ENCODE measurements at regions not wholly inside any gene's neighbourhood (a gene's known extent, or its start where the extent isn't known, plus 50 kb on each side); places are given as distances from the start of the nearest gene placed in this dataset.

DNA sequence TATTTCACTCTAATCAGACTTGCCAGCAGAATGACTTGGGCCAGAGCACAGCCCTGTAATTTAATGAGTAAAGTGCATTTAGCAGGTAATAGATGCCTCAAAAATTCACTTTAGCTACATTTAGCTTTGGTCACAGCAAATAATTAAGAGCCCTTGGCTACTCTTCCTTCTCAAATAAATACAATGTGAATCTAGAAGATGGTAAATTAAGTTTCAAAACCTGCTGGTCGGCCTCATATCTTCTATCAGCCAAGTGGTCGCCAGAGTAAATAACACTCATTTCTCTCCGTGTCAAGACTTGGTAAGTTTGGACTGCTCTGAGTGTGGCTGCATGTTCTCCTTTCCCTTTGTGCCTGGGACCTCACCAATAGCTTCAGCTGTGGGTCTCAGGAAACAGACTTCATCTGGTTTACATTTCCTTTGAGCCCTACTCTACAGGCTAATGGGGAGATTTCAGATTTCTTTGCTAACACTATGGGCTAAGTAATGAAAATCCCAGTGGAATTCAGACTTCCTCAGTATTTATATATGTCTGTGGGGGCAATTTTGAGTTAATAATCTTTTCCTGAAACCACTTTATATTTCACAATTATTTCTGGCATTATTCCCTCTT, 375.8 kb downstream of the RBM43 start:
- DNase-seq = no peak

GRCh38 chr2:150885236-150885635, 376.4 kb downstream of the RBM43 start:
- DNase-seq = no peak

GRCh38 chr2:150883613-150883895, 378.1 kb downstream of the RBM43 start:
- no peak for DNase-seq

GRCh38 chr2:150882751-150883612, 378.7 kb downstream of the RBM43 start:
- no peak for DNase-seq

- no peak for DNase-seq
These were observed 380.7 kb downstream of the RBM43 start for GRCh38 chr2:150880986-150881385.

DNA sequence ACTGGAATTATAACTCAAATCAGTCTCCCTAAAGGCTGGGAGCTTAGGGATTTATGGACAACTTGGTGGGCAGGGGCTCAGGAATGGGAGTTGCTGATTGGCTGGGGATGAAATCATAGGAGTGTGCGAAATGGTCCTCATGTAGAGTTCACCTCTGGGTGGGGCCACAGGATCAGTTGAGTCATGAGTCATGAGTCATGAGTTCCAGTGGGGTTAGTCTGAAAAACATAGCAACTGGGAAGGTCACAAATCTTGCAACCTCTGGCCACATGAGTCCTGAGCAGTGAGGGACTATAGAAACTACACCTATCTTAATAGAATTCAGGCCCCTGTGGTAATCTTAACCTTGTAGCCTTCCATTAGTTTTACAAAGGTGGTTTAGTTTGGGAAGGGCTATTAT, 383.3 kb downstream of the RBM43 start:
- no peak for DNase-seq

GRCh38 chr2:150876251-150876950, 385.3 kb downstream of the RBM43 start:
- DNase-seq = no peak

DNA sequence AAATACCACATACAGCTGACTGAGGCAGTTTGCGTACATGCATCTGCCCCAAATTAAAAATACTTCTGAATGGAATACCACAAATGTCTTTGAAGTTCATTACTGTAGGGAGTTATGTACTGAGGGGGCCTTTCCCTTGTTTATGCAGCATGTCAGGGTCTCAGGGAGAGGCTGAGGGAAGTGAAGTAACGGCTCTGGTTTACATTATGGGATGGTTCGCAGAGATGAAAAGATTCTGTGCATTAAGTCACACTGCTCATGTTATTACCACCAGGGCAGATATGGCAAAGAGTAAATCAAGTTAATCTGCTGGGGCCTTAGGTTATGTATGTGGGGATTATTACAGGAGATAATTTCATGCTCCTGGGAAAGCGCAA, 385.9 kb upstream of the RND3 start:
- DNase-seq = no peak

GRCh38 chr2:150872756-150873395, 385.4 kb upstream of the RND3 start:
- no peak for DNase-seq

- DNase-seq = no peak
These were observed 379.0 kb upstream of the RND3 start for GRCh38 chr2:150866431-150866830.

GRCh38 chr2:150863691-150864090, 376.2 kb upstream of the RND3 start:
- no peak for DNase-seq

DNA sequence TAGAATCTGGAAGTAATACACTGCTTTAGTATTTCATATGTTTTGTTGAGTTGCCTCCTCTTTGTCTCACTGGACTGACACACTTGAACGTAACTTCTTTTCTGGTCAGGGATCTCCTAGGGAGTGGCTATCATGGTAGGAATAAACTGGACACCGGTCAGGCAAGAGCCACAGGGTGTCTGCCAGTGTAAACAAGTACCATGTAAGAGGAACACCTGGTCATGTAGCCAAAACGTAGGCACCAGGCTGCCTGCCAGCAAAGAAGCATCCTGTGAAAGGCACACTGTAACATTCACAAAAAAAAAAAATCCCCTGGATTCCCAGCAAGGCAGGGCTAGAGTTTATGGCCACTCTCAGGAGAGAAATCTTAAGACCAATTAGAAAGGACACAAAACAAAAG, 372.8 kb upstream of the RND3 start:
- DNase-seq = no peak

- DNase-seq = no peak
These were observed 372.4 kb upstream of the RND3 start for GRCh38 chr2:150859877-150860276.

DNA sequence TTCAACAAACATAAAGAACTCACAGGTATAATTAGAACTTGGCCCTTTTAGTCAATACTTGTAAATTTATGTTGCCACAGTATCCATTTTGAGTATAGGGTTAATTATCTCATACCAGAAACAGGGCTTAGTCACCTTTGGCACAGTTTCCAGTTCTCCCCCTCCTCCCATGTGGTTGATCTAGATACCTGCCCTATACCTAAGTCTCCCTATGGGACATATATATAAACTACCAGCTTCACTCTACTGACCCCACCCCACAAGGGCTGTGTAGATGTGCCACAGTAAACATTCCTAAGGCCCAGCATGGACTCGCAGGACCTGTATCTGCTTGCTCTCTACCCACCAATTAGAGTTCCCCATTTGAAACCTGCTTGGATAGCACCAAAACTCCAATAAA, 371.7 kb upstream of the RND3 start:
- DNase-seq = no peak

- DNase-seq = no peak
These were observed 370.9 kb upstream of the RND3 start for GRCh38 chr2:150858382-150858781.

DNA sequence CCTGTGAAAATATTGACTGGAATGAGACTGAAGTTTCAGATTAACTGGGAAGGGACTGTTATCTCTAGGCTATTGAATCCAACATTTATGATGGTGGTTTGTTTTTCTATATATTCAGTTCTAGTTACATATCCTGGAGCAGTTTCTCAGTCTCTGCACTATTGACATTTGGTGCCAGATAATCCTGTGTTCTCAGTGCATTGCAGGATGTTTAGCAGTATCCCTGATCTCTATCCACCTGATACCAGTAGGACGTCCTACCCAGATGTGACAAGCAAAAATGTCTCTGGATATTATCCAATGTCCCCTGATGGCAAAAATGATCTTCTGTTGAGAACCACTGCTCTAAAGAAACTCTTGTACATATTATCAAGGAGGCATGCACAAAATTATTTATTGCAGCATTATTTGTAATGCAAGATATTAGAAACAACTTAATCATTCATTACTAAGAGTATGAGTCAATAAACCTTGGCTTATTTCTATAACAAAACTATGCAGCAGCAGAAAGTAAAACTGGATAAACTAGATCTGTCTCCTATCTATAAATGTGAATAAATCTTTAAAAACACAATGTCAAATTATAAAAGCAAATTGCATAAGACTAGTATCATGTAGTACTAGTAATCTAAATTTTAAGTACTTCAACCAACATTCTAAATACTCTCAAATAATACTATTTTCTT, 369.3 kb upstream of the RND3 start:
- no peak for DNase-seq

DNA sequence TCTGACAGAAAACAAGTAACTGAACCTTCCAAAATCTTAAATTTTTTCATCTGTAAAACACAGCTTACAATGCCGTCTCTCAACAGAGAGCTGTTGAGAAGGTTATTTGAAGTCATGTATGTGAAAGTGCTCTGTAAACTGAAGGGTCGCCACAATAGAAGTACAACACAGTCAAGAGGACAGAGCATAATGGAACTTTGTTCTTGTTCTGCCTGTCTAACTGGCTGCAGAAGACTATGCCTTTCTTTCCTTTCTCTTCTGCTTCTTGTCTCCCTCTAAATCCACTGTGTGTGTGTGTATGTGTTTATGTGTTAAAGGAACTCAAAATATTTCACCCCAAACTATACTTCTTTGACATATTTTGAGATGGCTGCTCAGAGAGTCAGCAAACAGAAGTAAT, 365.8 kb upstream of the RND3 start:
- no peak for DNase-seq

- no peak for DNase-seq
These were observed 363.2 kb upstream of the RND3 start for GRCh38 chr2:150850641-150851040.

DNA sequence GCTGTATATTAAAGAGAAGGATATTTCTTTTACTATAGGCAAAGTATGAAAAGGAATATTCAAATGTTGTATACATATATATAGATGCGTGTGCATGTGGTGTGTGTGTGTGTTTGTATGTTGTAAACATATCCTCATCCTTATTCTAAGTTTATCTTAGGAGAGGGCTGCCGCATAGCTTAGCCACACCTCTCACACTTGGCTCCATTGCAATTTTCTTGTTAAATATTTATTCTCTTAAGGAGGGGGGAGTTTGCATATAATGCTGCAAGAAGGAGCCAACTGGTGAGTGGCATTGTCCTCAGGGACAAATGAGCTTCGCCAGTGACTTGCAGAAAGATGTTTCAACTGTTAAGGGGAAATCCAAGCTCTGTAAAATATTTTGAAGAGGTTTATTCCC, 360.1 kb upstream of the RND3 start:
- DNase-seq = no peak

DNA sequence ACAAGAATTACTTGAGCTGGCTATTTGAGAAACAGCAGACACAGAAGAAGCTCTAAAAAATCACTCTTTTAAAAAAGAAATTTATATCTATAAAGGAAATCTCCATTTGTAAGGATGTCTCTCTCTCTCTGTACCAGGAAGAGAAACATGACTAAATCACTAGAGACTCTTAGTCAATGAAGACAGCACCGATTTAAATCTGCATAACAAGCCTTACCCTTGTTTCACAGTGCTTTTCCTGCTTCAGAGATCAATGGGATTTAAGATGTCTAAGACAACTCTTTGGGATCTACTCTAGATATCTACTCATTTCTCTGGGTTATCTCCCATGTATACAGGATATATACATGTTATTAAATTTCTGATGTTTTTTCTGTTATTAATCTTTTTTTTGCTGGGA, 359.2 kb upstream of the RND3 start:
- DNase-seq = no peak

GRCh38 chr2:150832686-150833085, 345.2 kb upstream of the RND3 start:
- no peak for DNase-seq

GRCh38 chr2:150824118-150824517, 336.7 kb upstream of the RND3 start:
- DNase-seq = no peak

GRCh38 chr2:150817422-150817821, 330.0 kb upstream of the RND3 start:
- DNase-seq = no peak
